ENCODE measurements at regions not wholly inside any gene's neighbourhood (a gene's known extent, or its start where the extent isn't known, plus 50 kb on each side); places are given as distances from the start of the nearest gene placed in this dataset.

DNA sequence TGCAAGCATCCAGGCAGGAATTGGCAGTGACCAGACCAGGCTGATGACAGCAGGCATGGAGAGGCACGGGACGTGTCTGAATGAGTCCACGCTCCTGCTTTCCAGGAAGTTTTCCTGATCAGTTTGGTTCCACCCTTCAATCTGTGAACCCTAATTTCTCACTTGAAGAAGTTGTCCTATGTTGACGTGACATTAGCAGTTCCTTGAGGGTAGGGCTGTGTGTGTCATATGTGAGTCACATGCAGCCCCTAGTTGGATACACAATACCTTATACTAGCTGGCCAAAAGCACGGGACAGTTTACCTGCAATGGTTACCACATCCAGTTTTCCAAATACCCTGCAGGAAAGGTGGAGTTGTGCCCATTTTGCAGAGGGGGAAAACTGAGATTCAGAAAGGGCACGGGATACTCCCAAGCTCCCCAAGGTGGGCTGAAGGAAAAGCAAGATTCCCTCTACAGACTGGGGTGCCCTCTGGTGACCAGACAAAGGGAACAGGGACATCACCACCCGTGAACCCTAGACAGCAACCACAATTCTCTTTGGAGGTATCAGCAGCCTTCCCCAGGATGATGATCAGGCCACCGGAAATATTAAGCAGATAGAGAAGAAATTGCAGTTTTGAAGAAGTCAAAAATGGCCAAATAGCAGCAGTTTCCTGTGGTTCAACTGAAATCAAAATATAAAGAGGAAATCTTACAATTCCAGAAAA, 194.5 kb downstream of the PHETA1 start:
- DNase-seq (ENCODE audit: low spot score) = no peak

GRCh38 chr12:111173836-111174235, 195.1 kb downstream of the PHETA1 start:
- DNase-seq (ENCODE audit: low spot score) = no peak

DNA sequence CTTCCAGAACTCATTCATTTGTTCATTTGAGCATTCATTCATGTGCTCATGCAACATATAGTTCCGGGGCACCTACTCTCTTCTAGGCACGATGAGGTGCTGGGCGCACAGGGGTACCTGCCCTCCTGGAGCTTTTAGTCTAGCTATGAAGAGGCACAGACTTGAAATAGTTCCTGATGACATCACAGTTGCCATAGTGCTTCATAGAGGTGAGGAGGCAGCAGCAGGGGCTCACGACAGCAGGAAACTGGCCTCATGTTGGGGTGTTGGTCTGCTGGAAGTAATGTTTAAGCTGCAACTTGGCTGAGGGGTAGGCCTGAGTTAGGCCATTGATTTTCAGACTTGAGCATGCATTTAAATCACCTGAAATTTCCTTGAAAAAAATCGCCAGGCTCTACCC, 195.5 kb downstream of the PHETA1 start:
- no peak for DNase-seq (ENCODE audit: low spot score)

DNA sequence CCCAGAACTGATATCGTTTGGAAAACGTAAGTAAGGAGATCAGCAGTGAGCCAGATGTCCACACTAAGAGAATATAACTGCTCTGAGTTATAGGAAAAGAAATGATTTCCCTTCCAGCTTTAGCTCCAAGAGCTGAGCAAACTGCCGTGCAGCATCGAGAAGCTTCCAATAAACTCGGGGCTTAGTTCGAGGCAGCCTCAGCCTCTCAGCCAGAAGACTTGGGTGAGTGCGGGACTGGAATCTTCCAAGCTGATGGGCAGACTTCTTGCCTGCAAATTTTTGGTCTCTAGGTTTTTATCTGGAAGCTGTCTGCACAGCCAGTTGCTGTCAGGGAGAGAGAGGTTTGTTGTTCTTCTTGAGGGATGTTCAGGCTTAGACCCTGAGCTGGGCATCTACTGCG, 196.1 kb downstream of the PHETA1 start:
- DNase-seq (ENCODE audit: low spot score) = no peak

DNA sequence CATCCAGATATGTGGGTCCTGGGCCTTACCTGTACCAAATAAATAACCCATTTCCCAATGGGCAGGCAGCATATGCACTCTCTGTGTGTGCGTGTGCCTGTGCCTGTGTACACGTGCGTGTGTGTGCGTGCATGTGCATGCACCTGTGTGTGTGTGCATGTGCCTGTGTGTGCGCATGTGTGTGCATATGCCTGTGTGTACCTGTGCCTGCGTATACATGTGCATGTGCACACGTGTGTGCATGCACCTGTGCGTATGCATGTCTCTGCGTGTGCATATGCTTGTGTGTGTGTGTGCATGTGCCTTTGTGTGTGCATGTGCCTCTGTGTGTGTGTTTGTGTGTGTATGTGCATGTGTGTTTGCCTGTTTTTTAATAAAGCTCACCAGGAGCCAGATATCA, 197.1 kb downstream of the PHETA1 start:
- no peak for DNase-seq (ENCODE audit: low spot score)

DNA sequence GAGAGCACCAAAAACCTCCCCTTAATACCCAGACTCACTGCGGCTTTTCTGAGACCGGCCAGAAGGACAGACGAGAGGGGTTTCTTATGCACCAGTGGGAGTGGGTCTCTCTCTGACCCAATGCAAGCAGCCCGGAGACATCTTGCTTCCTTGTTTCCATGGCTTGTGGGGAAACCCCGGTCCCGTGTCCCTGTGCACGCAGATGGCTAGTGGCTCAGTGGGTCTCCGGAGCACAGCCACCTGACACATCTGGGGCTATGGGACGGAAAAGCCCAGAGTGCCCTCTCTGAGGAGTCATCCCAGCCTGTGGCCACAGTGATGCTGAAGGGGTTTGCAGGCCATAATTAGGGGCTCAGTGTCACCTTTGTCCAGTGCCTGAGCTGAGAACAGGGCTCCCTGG, 197.6 kb downstream of the PHETA1 start:
- DNase-seq (ENCODE audit: low spot score) = no peak

- peak; percentile 20 for DNase-seq (ENCODE audit: low spot score)
These were observed 198.4 kb downstream of the PHETA1 start for GRCh38 chr12:111170543-111170942.

DNA sequence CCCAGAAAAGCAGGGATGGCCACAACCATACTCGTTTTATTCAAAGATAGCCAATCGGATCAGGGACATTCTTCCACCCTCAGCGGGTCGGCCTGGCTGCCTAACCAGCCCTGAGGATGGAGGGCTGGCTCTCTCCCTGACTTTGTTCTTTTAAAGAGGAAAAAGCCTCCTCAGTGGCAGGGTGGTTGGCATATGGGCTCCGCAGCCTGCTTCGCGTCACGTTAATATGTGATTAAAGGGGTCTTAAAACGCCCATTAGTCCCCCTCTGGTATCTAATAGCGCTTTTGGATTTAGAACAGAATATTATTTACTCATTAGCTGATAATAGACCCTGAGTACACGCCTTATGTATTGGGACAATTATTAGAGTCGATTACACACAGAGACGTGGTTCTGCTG, 199.4 kb downstream of the PHETA1 start:
- no peak for DNase-seq (ENCODE audit: low spot score)

- no peak for DNase-seq (ENCODE audit: low spot score)
These were observed 199.9 kb downstream of the PHETA1 start for GRCh38 chr12:111169032-111169431.

DNA sequence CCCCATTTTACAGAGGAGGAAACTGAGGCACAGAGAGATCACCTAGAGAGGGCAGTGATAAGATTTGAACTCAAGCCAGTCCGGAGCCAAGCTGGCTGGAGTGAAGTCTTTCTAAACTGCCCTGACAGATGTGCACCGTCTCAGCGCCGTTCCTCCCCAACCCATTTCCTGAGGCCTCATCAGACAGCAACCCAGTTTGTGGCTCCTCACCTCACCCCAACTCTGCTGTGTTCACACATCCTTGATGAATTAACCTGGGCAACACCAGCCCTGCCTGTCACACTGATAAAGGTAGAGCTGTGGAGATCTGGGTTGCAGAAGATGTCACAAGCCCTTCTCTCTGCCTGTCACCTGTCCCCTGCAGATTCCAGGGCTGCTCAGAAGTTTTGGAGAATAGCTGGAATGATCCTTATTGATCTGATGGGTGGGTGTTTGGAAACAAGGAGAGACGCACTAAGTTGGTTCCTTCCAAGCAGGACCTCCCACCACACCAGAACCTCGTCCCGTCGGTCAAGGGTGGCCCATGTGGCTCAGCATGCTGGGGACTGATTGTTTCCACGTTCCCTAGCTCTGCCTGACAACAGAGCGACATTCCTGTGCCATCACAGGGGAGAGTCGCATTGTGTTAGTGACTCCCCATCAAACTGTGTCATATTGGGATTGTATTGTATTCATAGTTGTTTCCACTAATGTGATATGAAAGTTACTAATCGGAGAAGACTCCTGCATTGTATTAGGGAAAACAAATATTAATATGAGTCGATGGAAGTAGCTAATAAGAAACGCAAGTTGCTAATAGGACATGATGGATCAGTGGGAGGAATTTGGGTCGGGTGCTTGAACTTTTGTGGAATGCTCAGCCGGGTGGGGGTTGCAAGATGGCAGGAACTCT, 200.6 kb downstream of the PHETA1 start:
- DNase-seq (ENCODE audit: low spot score) = no peak

DNA sequence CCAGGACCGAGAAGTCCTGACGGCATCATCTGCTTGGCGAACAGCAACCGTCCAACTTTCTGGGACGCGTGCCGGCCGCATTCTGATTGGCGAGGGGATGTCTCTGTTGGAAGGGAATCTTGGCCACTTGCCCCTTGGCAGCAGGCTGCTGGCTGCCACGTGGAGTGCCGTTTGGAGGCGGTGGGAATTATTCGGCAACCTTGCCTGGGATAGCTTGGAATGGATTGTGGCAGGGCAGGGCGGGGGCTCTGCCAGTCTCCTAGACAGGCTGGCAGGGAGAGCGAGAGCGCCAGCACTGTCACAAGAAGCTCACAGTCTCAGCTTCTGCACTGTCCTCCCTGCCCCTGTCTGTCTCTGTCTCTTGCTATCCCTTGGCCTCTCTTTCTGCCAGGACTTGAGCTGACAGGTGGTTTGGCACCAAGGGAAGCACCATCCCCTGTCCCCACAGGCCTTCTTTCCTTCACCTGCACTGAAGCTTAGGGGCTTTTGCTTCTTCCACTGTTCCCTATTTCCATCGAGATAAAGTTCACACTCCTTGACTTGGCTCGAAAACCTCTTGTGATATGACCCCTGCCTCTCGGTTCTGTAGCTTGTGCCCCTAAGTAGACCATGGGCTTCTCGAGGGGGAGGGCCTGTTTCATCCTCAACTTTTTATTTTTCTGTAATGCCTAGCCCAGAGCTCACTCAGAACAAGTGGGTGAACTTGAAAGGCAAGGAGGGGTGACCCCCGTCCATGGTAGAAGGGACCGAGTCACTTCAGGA, 201.9 kb downstream of the PHETA1 start:
- DNase-seq (ENCODE audit: low spot score) = no peak

- no peak for DNase-seq (ENCODE audit: low spot score)
These were observed 203.9 kb downstream of the PHETA1 start for GRCh38 chr12:111164833-111165525.

GRCh38 chr12:111163422-111163821, 205.5 kb downstream of the PHETA1 start:
- no peak for DNase-seq (ENCODE audit: low spot score)

GRCh38 chr12:111161898-111162297, 207.0 kb downstream of the PHETA1 start:
- DNase-seq (ENCODE audit: low spot score) = no peak

- DNase-seq (ENCODE audit: low spot score) = no peak
These were observed 208.3 kb downstream of the PHETA1 start for GRCh38 chr12:111160350-111161241.

DNA sequence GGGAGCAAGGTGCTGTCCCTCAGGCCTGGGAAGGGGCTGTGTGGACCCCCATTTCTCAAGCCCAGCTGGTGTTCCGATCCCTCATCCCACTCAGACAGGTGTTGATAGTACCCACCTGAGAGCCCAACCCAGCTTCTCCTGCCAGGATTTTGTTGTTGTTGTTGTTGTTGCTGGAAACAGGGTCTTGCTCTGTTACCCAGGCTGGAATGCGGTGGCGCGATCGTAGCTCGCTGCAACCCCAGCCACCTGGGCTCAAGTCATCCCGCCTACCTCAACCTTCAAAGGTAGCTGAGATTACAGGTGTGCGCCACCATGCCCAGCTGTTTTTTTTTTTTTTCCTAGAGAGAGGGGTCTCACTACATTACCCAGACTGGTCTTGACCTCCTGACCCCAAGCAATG, 209.9 kb downstream of the PHETA1 start:
- no peak for DNase-seq (ENCODE audit: low spot score)

GRCh38 chr12:111157486-111157885, 211.4 kb downstream of the PHETA1 start:
- no peak for DNase-seq (ENCODE audit: low spot score)

- no peak for DNase-seq (ENCODE audit: low spot score)
These were observed 212.6 kb downstream of the PHETA1 start for GRCh38 chr12:111156304-111156703.

GRCh38 chr12:111155521-111155920, 213.4 kb downstream of the PHETA1 start:
- DNase-seq (ENCODE audit: low spot score) = no peak

- no peak for DNase-seq (ENCODE audit: low spot score)
These were observed 213.9 kb downstream of the PHETA1 start for GRCh38 chr12:111155020-111155419.
